OCI-LY3 (cell line): ENCODE measurements at regions not wholly inside any gene's neighbourhood (a gene's known extent, or its start where the extent isn't known, plus 50 kb on each side); places are given as distances from the start of the nearest gene placed in this dataset.
"Not testable (repeated sequence)": the region's sequence is repeated elsewhere in the genome, so short reads cannot be mapped to it uniquely, and the experiment has no call there.

Experiments
- H2AFZ ChIP-seq: fragments of 200-600, 300-600 bp; shearing (Covaris generic); 2 replicates; pipeline ENCODE4 v1.6.0; 2014; ENCODE audit warnings: antibody characterized with exemption, low read depth, low read length
- H3K27ac ChIP-seq: fragments of 200-600, 300-600 bp; sonication (generic); 2 replicates; pipeline ENCODE4 v1.5.1; 2014; ENCODE audit warnings: mild to moderate bottlenecking, low read length, moderate library complexity, mixed read lengths
- H3K27me3 ChIP-seq: fragments of 200-600, 300-600 bp; sonication (generic); 2 replicates; pipeline ENCODE4 v1.6.1; 2014; ENCODE audit warnings: low read depth, low read length, mixed read lengths
- H3K36me3 ChIP-seq: fragments of 200-600, 300-600 bp; sonication (generic); replicated peaks from 2 replicates; pipeline ENCODE3; 2014; ENCODE audit warnings: low read depth, low read length, mixed read lengths
- H3K4me1 ChIP-seq: fragments of 300-600, 200-600 bp; sonication (generic); 2 replicates; pipeline ENCODE4 v1.6.1; 2014; ENCODE audit warnings: low read length, mixed read lengths
- H3K4me2 ChIP-seq: fragments of 200-600, 300-600 bp; sonication (generic); 2 replicates; pipeline ENCODE4 v1.6.1; 2014; ENCODE audit warnings: low read length, mixed read lengths
- H3K4me3 ChIP-seq: fragments of 300-600, 200-600 bp; sonication (generic); 2 replicates; pipeline ENCODE4 v1.5.1; 2014; ENCODE audit warnings: antibody characterized with exemption, mild to moderate bottlenecking, low read length, moderate library complexity
- H3K79me2 ChIP-seq: fragments of 300-600, 200-600 bp; shearing (Covaris generic); 2 replicates; pipeline ENCODE4 v1.6.1; 2014; ENCODE audit warnings: mild to moderate bottlenecking, low read length, mixed read lengths
- H3K9ac ChIP-seq: fragments of 300-600, 200-600 bp; shearing (Covaris generic); 2 replicates; pipeline ENCODE4 v1.6.0; 2014; ENCODE audit warnings: mild to moderate bottlenecking, low read length, moderate library complexity
- H3K9me3 ChIP-seq: fragments of 200-600, 300-600 bp; shearing (Covaris generic); 2 replicates; pipeline ENCODE4 v1.6.1; 2014; ENCODE audit warnings: low read length, mixed read lengths; ENCODE audit not compliant: insufficient read depth
- H4K20me1 ChIP-seq: fragments of 200-600, 300-600 bp; sonication (generic); 2 replicates; pipeline ENCODE4 v1.6.1; 2016; ENCODE audit warnings: low read length, mixed read lengths; ENCODE audit not compliant: insufficient read depth
- CTCF ChIP-seq: fragments of 200-600, 300-600 bp; sonication (generic); IDR thresholded peaks from 2 replicates; pipeline ENCODE4 v1.5.1; 2014; ENCODE audit warnings: antibody characterized with exemption, low read length, low read depth
- EZH2phosphoT487 ChIP-seq: fragments of 200-600 bp; shearing (Covaris generic); IDR thresholded peaks from 2 replicates; pipeline ENCODE4 v1.6.1; 2018; ENCODE audit warnings: antibody characterized with exemption, mixed run types, low read depth

GRCh38 chr4:138591808-138592207, 349.7 kb upstream of the SLC7A11 start:
- Histone ChIP-seq H3K9me3 (no peaks in the 10 kb centered on the region), H2AFZ (0 out of 2 replicates have a peak overlapping the region, but pooled peaks have one; percentile 32), H3K4me2 (no peak overlapping the region), H3K4me3 (no peak overlapping the region), H4K20me1 (no peaks in the 10 kb centered on the region), H3K27me3 (no peaks in the 10 kb centered on the region), H3K27ac (no peak overlapping the region), H3K79me2 (no peaks in the 10 kb centered on the region), H3K9ac (no peak overlapping the region), H3K4me1 (peaks cover 8% of the 10 kb centered on the region), H3K36me3 (no peaks in the 10 kb centered on the region)
- TF ChIP-seq EZH2phosphoT487 (no peak), CTCF (no peak)

DNA sequence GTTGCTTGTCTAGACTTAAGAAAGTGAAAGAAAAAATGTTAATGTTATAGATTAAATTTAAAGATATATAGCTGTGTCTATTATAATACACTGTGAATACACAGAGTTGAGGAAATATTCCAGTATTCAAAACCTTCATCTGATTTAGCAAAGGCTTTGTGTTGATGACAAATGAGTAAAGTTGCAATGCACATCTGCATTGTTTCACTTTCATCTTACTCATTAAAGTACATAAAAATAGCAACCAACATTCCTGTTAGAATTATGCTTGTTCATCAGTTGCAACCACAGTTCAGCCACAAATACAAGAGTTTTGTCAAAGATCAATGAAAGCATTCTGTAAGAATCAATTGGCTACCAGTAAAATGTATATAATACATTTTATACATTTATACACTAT, 346.4 kb upstream of the SLC7A11 start:
- Histone ChIP-seq H3K27me3 (no peaks in the 10 kb centered on the region), H3K9me3 (0 out of 2 replicates have a peak, but pooled peaks cover 3% of the 10 kb centered on the region), H2AFZ (no peak overlapping the region), H3K9ac (no peak overlapping the region), H3K4me2 (no peak overlapping the region), H3K4me1 (no peaks in the 10 kb centered on the region), H4K20me1 (no peaks in the 10 kb centered on the region), H3K36me3 (no peaks in the 10 kb centered on the region), H3K4me3 (no peak overlapping the region), H3K79me2 (no peaks in the 10 kb centered on the region), H3K27ac (no peak overlapping the region)
- TF ChIP-seq CTCF (no peak), EZH2phosphoT487 (no peak)

DNA sequence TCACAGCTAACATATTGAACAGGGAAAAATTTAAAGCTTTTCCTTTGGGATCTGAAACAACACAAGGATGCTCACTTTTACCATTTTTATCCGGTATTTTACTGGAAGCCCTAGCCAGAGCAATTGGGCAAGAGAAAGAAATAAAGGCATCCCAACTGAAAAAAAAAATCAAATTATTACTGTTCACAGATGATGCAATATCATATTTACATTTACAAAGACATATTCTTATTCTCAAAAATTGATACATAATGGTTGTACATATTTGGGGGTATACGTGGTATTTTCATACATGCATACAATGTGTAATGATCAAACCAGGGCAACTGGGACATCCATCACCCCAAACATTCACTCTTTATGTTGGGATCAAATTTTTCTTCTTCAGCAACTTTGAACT, 337.0 kb upstream of the SLC7A11 start:
- H3K9me3 ChIP-seq, result peaks cover 19% of the 10 kb centered on the region
- no peak overlapping the region for H3K4me3 ChIP-seq
- H3K36me3 ChIP-seq, result no peaks in the 10 kb centered on the region
- H3K9ac ChIP-seq, result no peak overlapping the region
- H3K4me2 ChIP-seq, result no peak overlapping the region
- H3K27ac ChIP-seq, result no peak overlapping the region
- H4K20me1 ChIP-seq, result no peaks in the 10 kb centered on the region
- H3K79me2 ChIP-seq, result no peaks in the 10 kb centered on the region
- no peak overlapping the region for H2AFZ ChIP-seq
- H3K27me3 ChIP-seq, result no peaks in the 10 kb centered on the region
- TF ChIP-seq EZH2phosphoT487 (no peak), CTCF (no peak)
- no peaks in the 10 kb centered on the region for H3K4me1 ChIP-seq

GRCh38 chr4:138577826-138578225, 335.7 kb upstream of the SLC7A11 start:
- not testable (repeated sequence) for H3K27ac ChIP-seq
- peaks cover 19% of the 10 kb centered on the region for H3K9me3 ChIP-seq

DNA sequence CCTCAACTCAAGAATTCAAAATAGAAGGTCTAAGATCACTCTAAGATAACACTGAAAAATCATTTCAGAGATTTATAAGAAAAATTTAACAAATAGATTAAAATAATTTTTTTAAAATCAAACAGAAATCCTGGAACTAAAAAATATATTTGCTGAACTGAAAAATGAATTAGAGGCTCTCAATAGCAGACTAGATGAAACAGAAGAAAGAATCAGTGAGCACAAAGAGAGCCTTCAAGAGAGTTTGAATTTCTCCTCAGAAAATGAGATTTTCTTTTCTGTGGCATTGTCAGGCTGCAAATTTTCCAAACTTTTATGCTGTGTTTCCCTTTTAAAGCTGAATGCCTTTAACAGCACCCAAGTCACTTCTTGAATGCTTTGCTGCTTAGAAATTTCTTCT, 335.0 kb upstream of the SLC7A11 start:
- Histone ChIP-seq H3K9me3 (peaks cover 19% of the 10 kb centered on the region), H2AFZ (no peak overlapping the region), H3K4me1 (no peaks in the 10 kb centered on the region), H3K27ac (no peak overlapping the region), H3K9ac (no peak overlapping the region), H4K20me1 (no peaks in the 10 kb centered on the region), H3K79me2 (no peaks in the 10 kb centered on the region), H3K4me3 (no peak overlapping the region), H3K4me2 (no peak overlapping the region), H3K36me3 (no peaks in the 10 kb centered on the region), H3K27me3 (no peaks in the 10 kb centered on the region)
- TF ChIP-seq CTCF, result no peak
- no peak for TF ChIP-seq EZH2phosphoT487

More at GRCh38 chr4:138577826-138578225, 335.7 kb upstream of the SLC7A11 start:
- not testable (repeated sequence) for H3K36me3 ChIP-seq, H3K79me2 ChIP-seq, H3K4me2 ChIP-seq, H3K4me1 ChIP-seq, H3K9ac ChIP-seq, H4K20me1 ChIP-seq, H3K4me3 ChIP-seq, H3K27me3 ChIP-seq, H2AFZ ChIP-seq
